ENCODE measurements at regions not wholly inside any gene's neighbourhood (a gene's known extent, or its start where the extent isn't known, plus 50 kb on each side); places are given as distances from the start of the nearest gene placed in this dataset.

DNA sequence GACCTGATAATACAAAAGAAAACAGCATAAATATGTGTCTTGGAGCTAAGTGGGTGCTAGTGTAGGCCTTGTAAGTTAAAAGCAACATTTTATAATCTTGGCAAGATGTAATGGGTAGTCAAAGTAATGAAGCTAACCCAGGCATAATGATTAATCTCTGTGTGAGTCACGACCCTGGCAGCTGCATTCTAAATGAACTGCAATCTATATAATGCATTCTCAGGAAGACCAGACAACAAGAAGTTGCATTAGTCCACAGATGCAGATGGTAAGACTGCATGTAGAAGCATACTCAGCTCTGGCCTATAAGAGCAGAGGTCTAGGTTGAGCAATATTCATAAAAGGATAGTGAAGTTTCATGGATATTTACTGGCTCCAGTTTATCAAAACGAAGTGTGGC, 85.6 kb upstream of the ETAA1 start:
- peak; percentile 76 for DNase-seq (ENCODE audit: unreplicated experiment)
- Mint-ChIP-seq H3K4me1 (ENCODE audit: insufficient read depth, unreplicated experiment) (peaks cover 12% of the 10 kb centered on the region), H3K9me3 (ENCODE audit: unreplicated experiment) (no peaks in the 10 kb centered on the region), H3K27me3 (ENCODE audit: insufficient read depth, unreplicated experiment) (no peaks in the 10 kb centered on the region), H3K36me3 (ENCODE audit: insufficient read depth, unreplicated experiment) (no peaks in the 10 kb centered on the region), H3K4me3 (ENCODE audit: unreplicated experiment) (no peak overlapping the region), H3K27ac (ENCODE audit: low read depth, unreplicated experiment) (peak overlapping the region; percentile 71)
- ChIA-PET POLR2A (interaction anchor here (0.8 to 1.2 kb wide), 5 partner anchors 11 to 382 kb away, joined by 3 to 4 read pairs (median 3); no protein-coding TSS in a partner anchor), CTCF (interaction anchor here (0.7 kb wide), 1 partner anchor 246 kb away, joined by 4 read pairs; no protein-coding TSS in a partner anchor)
- intact Hi-C loops (cut with micrococcal nuclease): no loop called here
- TF ChIP-seq, protein P1, sequence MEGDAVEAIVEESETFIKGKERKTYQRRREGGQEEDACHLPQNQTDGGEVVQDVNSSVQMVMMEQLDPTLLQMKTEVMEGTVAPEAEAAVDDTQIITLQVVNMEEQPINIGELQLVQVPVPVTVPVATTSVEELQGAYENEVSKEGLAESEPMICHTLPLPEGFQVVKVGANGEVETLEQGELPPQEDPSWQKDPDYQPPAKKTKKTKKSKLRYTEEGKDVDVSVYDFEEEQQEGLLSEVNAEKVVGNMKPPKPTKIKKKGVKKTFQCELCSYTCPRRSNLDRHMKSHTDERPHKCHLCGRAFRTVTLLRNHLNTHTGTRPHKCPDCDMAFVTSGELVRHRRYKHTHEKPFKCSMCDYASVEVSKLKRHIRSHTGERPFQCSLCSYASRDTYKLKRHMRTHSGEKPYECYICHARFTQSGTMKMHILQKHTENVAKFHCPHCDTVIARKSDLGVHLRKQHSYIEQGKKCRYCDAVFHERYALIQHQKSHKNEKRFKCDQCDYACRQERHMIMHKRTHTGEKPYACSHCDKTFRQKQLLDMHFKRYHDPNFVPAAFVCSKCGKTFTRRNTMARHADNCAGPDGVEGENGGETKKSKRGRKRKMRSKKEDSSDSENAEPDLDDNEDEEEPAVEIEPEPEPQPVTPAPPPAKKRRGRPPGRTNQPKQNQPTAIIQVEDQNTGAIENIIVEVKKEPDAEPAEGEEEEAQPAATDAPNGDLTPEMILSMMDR (IDR thresholded peaks at IDR 0.05; ENCODE audit: unreplicated experiment): no peak
- no TSS peak for BruUV-seq (replicated peaks)

DNA sequence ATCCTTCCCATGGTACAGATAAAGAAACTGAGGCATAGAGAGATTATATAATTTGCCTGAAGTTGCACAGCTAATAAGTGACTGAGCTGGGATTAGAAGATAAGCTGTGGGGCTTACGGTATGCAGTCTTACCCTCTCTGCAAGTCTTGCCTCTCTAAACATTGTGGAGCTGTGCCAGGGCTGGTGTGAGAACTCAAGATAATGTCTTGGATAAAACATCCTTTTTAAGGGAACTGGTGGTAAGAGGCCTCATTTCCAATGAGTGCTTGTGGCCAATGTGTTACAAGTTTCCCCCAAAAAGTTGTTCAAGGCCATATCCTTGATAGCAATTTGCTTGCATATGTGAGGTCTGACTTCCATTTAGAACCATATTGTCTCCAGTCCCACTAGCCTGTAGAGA, 84.3 kb upstream of the ETAA1 start:
- TF ChIP-seq, protein P1 (IDR thresholded peaks at IDR 0.05; ENCODE audit: unreplicated experiment): no peak
- Mint-ChIP-seq H3K9me3 (ENCODE audit: unreplicated experiment) (no peaks in the 10 kb centered on the region), H3K4me1 (ENCODE audit: insufficient read depth, unreplicated experiment) (peaks cover 12% of the 10 kb centered on the region), H3K36me3 (ENCODE audit: insufficient read depth, unreplicated experiment) (no peaks in the 10 kb centered on the region), H3K27me3 (ENCODE audit: insufficient read depth, unreplicated experiment) (no peaks in the 10 kb centered on the region), H3K4me3 (ENCODE audit: unreplicated experiment) (no peak overlapping the region), H3K27ac (ENCODE audit: low read depth, unreplicated experiment) (no peak overlapping the region)
- ChIA-PET CTCF (interaction anchor here (1.0 kb wide), 1 partner anchor 98 kb away, joined by 3 read pairs; no protein-coding TSS in a partner anchor), POLR2A (interaction anchor here (1.5 kb wide), 1 partner anchor 356 kb away, joined by 4 read pairs; no protein-coding TSS in a partner anchor)
- no TSS peak for BruUV-seq (replicated peaks)
- intact Hi-C loops (cut with micrococcal nuclease): no loop called here
- no peak for DNase-seq (ENCODE audit: unreplicated experiment)

DNA sequence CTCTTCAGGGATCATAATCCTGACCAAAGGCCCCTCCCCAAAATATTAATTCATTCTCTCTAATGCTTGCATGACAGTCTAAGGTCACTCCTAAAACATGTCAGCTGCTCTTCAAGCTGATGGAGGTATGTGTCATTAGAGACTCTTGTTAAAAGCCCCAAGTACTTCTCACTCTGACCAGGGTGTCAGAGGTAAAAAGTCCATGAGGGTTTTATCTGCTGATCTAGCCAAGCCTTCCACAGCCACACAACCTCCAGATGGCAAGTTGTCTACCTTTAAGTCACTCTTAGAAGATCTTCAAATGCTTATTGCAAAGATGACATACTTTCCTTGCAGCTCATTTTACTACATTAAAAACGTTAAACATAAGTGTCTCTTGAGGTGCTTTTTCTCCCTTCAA, 83.6 kb upstream of the ETAA1 start:
- CTCF ChIA-PET: interaction anchor here (1.0 kb wide), 1 partner anchor 98 kb away, joined by 3 read pairs; no protein-coding TSS in a partner anchor

DNA sequence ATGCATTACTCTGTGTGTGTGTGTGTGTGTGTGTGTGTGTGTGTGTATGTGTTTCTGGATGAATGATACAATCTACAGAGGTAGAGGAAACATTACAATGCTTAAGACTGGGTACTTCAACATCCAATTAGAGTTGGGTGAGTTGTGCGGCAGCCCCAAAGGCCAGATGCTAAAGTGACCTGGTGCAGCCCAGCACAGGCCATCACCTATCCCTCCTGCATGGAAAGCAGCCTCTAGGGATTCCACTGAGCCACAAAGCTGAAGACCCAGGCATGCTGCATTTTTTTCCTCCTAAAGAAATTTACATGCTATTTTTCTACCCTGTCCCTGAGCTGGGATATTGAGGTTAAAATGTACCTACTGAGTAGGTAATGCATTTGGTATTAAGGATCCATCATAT, 79.1 kb upstream of the ETAA1 start:
- intact Hi-C loops (cut with micrococcal nuclease): no loop called here
- DNase-seq (ENCODE audit: unreplicated experiment): no peak
- TF ChIP-seq, protein P1 (IDR thresholded peaks at IDR 0.05; ENCODE audit: unreplicated experiment): no peak
- POLR2A ChIA-PET: interaction anchor here (0.5 kb wide), 1 partner anchor 274 kb away, joined by 3 read pairs; no protein-coding TSS in a partner anchor
- no peaks in the 10 kb centered on the region for H3K27me3 Mint-ChIP-seq (ENCODE audit: insufficient read depth, unreplicated experiment)
- no peaks in the 10 kb centered on the region for H3K36me3 Mint-ChIP-seq (ENCODE audit: insufficient read depth, unreplicated experiment)
- H3K9me3 Mint-ChIP-seq (ENCODE audit: unreplicated experiment): no peaks in the 10 kb centered on the region
- H3K27ac Mint-ChIP-seq (ENCODE audit: low read depth, unreplicated experiment): no peak overlapping the region
- BruUV-seq (replicated peaks): no TSS peak
- no peak overlapping the region for H3K4me3 Mint-ChIP-seq (ENCODE audit: unreplicated experiment)
- peaks cover 6% of the 10 kb centered on the region for H3K4me1 Mint-ChIP-seq (ENCODE audit: insufficient read depth, unreplicated experiment)
- CTCF ChIA-PET: interaction anchor here (0.5 to 1.2 kb wide), 4 partner anchors 333 to 882 kb away, joined by 3 to 5 read pairs (median 4); no protein-coding TSS in a partner anchor

More for the DNA sequence above, 83.6 kb upstream of the ETAA1 start:
- H3K4me1 Mint-ChIP-seq (ENCODE audit: insufficient read depth, unreplicated experiment): peaks cover 12% of the 10 kb centered on the region
- H3K27me3 Mint-ChIP-seq (ENCODE audit: insufficient read depth, unreplicated experiment): no peaks in the 10 kb centered on the region
- POLR2A ChIA-PET: interaction anchor here (0.7 to 1.5 kb wide), 2 partner anchors 357 to 483 kb away, joined by 4 read pairs; no protein-coding TSS in a partner anchor
- no peaks in the 10 kb centered on the region for H3K9me3 Mint-ChIP-seq (ENCODE audit: unreplicated experiment)
- H3K36me3 Mint-ChIP-seq (ENCODE audit: insufficient read depth, unreplicated experiment): no peaks in the 10 kb centered on the region
- no TSS peak for BruUV-seq (replicated peaks)
- intact Hi-C loops (cut with micrococcal nuclease): no loop called here
- no peak for DNase-seq (ENCODE audit: unreplicated experiment)
- H3K27ac Mint-ChIP-seq (ENCODE audit: low read depth, unreplicated experiment): no peak overlapping the region
- H3K4me3 Mint-ChIP-seq (ENCODE audit: unreplicated experiment): no peak overlapping the region
- TF ChIP-seq, protein P1 (IDR thresholded peaks at IDR 0.05; ENCODE audit: unreplicated experiment): no peak

Measured in MCF 10A (cell line).